GM19397 (cell line): ENCODE measurements at regions not wholly inside any gene's neighbourhood (a gene's known extent, or its start where the extent isn't known, plus 50 kb on each side); places are given as distances from the start of the nearest gene placed in this dataset.

Source experiments
- ATAC-seq: cut with Tn5 transposase; IDR thresholded peaks from one replicate; pipeline ENCODE4 v1.9.1; 2021; ENCODE audit warnings: mild to moderate bottlenecking, moderate library complexity; ENCODE audit not compliant: unreplicated experiment

GRCh38 chr2:217749008-217749407 lies 253.8 kb downstream of the TNS1 start:
- ATAC-seq: no peak

GRCh38 chr2:217746808-217747207 lies 256.0 kb downstream of the TNS1 start:
- ATAC-seq: no peak

DNA sequence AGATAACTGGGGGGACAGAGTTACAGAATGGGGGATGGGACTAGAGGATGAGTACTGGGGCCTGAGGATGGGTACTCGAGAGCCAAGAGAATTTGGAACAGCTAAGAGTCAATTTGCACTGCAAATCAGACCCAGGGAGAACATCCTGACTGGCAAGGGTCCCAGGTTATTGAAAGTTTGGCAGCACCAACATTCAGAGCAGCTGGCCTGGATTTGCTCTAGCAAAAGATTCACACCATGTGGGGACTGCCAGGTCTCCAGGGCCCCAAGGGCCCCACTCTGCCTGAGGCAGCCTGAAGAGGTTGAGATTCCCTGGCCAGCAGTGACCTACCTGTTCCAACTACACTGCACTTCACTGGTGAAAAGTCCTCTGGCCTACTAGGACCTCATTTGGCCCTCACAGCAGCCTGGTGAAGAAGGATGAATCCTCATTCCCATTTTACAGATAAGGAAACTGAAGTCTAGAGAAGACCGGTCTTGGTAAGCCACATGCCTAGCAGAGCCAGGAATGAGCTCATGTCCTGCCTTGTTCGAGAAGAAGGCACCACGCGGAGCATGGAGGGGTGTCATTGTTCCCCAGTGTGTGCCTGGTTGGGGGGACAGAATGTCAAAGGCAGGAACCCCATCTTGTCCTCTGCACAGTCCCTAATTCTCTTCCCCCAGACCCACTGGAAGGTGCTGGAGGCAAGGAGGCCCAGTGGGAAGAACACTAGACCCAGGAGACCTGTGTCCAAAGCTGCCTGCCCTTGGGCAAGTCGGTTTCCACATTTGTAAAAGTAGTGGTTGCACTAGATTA lies 258.6 kb downstream of the TNS1 start:
- no peak for ATAC-seq

DNA sequence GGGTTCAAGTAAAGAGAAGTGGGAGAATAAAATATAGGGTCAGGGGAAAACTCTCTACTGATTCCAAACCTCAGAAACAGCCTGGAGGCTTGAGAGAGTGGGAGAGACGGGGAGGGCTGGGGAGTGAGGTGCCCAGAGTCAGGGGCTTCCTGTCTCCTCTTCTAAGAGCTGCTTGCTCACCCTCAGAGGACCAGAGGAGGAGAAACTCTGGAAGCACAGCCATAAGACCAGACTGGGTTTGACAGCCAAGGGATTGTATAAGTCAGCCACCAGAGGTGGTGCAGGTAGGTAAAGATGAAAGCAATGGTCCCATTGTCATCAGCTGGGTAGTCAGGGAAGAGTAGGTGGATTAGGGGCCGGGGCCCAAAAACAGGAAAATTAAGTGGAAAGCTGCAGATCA lies 259.4 kb downstream of the TNS1 start:
- ATAC-seq: no peak

GRCh38 chr2:217742841-217743240 lies 260.0 kb downstream of the TNS1 start:
- no peak for ATAC-seq

GRCh38 chr2:217742276-217742675 lies 260.5 kb downstream of the TNS1 start:
- ATAC-seq: no peak

- no peak for ATAC-seq
Measured at GRCh38 chr2:217741381-217741955, 261.3 kb downstream of the TNS1 start.

GRCh38 chr2:217740756-217741155 lies 262.0 kb downstream of the TNS1 start:
- no peak for ATAC-seq

GRCh38 chr2:217740178-217740577 lies 262.6 kb downstream of the TNS1 start:
- ATAC-seq: no peak

DNA sequence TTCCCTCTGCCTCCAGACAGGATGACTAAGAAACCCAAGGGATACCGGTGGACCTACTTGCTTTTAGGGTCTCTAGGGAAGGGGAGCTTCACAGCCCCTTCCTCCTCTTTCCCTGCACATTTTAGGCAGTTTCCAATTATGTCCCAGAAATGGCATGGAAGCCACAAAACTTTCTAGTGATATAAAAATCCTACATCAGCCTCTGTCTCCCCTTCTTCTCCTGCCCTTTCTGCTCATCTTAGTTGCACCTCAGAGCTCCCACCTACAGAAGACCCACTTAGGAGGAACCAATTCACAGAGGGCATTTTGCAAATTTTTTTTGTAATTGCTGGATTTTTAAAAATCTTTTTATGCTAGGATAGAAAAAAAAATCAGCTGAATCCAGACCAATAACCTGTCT lies 263.1 kb downstream of the TNS1 start:
- ATAC-seq: no peak

DNA sequence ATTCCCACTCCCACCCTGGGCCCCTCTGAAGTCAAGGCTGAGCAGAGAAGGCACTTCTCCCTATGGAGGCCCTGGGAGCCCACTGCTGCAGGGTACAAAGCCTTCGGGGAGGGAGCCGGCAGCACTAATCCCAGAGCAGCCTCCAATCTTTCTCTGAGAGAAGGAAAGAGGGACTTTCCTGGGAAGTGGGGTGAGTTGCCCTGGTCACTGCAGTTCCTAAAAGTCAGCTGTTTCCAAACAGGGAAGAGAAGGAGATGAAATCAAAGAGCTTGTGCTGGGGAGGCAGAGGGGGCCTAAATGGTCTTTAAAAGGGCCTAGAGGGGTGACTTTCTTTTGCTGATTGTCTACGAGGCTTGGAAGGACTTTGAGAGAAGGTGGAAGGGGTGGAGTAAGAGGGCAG lies 264.7 kb downstream of the TNS1 start:
- no peak for ATAC-seq

DNA sequence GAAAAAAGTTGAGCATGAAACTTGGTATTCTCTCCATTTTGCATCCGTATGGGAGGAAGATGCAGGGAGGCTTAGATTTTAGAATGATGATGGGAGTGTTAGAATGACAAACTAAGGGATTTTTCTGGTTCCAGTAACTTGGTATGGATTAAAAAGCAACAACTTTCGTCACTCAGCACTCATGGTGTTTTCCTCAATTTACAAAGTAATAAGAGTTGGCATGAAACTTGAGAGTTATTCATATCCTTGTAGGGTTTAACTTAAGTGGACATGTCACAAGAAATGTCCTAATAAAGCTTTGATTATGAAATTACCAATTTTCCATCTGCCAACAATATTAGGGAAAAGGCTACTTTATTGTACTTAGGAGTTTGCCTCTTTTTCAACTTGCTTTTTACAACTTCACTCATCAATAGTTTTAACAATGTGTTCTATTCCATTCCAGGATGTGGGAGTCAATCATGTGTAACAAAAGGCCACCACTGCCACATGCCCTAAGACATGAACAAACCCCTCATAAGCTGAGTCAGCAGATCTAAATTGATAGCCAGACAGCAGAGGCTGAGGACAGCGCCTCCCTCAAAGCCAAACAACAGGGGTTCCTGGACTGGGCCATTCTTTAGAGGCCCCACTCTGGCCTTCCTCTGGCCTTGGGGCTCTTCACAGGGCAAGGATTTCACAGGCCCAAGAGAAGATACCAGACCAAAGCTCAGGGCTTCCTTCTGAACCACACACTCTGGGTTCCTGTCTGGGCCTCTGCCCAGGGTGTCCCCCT lies 265.8 kb downstream of the TNS1 start:
- no peak for ATAC-seq

- ATAC-seq: no peak
Measured at GRCh38 chr2:217735899-217736298, 266.9 kb downstream of the TNS1 start.

DNA sequence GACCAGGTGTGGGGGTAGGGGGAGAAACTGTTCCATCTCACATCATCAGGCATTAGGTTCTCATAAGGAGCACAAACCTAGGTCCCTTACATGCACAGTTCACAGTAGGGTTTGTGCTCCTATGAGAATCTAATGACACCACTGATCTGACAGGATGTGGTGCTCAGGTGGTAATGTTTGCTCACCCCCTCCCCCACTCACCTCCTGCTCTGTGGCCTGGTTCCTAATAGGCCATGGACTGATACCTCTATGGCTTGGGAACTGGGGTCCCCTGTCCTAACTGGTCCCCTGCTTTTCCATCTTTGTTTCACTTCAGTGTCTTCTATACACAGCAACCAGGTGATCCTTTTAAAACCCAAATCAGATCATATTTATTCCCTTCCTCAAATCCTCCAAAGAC lies 267.8 kb downstream of the TNS1 start:
- no peak for ATAC-seq

DNA sequence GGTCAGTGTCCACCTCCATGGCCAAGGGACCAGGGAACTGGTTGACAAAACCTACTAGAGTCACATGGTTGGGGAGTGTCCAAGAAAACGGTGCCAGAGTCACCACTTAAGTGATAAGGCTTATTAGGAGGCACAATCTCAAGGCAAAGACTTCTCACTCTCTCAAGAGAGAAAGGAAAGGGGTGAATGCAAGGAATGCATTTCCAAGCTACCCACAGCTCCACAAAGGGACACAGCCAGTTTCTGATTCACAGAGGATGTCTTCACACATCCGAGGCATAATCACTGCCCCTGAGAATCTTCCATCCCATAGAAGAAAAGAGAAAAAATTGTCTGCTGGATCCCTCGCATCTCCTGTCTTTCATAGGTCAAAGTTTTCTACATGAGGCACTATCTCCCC lies 269.3 kb downstream of the TNS1 start:
- ATAC-seq: no peak

GRCh38 chr2:217732992-217733391 lies 269.8 kb downstream of the TNS1 start:
- ATAC-seq: no peak

GRCh38 chr2:217731805-217732204 lies 271.0 kb downstream of the TNS1 start:
- ATAC-seq: no peak

DNA sequence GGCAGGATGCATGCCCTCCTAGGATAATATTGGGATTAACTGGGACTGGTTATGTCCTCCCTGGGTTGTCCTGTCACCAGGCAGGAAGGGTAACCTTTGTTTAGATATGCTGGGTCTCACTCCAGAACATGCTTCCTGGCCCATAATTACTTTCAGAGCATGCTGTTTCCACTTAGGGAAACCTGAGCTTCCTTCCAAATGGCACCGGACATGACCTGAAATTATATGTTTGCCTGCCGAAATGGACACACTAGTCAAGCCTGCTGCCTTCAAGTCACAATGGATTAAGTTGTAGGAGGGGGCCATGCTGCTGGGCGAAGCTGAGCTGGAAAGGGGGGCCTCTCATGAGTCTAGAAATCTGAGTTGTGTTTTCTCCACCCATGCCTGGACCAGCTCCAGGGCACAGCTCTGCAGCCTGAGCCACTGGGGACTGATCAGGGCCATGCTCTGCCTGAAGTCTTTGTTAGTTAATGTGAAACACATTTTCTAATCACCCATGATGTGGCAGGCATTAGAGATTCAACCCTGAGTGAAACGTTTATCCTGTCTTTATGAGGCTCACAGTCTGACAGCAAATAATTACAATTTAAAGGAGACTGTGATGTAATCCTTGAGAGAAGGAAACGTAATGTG lies 273.3 kb downstream of the TNS1 start:
- ATAC-seq: no peak

- no peak for ATAC-seq
Measured at GRCh38 chr2:217727801-217728200, 275.0 kb downstream of the TNS1 start.

DNA sequence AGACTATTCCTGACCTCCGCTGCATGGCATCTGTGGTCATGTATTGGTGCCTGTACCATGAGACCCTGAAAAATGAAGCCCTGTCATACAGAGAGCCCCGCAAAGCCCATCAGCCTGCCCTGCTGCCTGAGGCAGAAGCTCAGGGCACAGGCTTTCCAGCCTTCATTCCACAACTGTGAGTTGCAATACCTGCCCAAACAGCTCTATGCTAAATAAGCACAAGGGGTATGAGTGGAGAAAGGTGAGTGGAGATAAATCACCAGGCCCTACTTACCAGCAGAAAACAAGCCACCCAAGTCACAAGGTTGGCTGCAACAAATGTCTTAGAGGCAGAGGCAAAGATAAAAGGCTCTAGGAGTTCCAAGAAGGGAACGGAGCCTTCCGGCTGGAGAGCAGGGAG lies 277.4 kb downstream of the TNS1 start:
- no peak for ATAC-seq

DNA sequence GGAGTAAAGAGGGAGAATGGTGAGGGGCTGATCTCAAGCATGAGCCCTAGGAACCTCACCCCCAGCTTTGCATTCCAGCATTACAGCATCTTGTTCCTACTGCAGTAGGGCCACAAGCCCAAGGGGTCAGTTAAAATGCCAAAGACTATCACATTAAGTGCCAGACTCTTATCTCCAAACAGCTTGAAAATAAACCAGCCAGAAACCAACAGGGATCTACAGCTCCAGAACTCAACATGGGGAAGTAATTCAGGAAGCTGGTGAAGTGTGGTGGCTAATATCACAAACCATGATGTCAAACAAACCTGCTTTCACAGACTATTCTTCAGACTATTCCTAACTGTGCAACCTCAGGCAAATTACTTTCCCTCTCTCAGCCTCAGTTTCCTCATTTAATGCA lies 278.3 kb downstream of the TNS1 start:
- ATAC-seq: no peak

- ATAC-seq: no peak
Measured at GRCh38 chr2:217723981-217724380, 278.8 kb downstream of the TNS1 start.
